Lung (tissue), 11 donors: ENCODE measurements at regions not wholly inside any gene's neighbourhood (a gene's known extent, or its start where the extent isn't known, plus 50 kb on each side); places are given as distances from the start of the nearest gene placed in this dataset.

Source experiments
- ATAC-seq: fragments of 200-7000 bp; cut with Tn5 transposase; one replicate; pipeline ENCODE4 v1.9.1; 2020; ENCODE audit warnings: moderate number of reproducible peaks; ENCODE audit not compliant: insufficient read depth, low FRiP score
- DNase-seq, 3 donors: peaks; one replicate each; pipeline ENCODE4 v3.0.0-alpha.2; 2013 to 2017
- H3K27ac ChIP-seq, 2 donors: one replicate each; pipeline ENCODE4 v1.5.1; 2013; ENCODE audit warnings: mild to moderate bottlenecking in 2 of 2, moderate library complexity in 2 of 2, control low read depth in 1 of 2, inconsistent platforms in 1 of 2, low read depth in 1 of 2, low read length in 1 of 2
- H3K27me3 ChIP-seq, 3 donors: one replicate each; pipeline ENCODE4 v1.5.1; 2013; ENCODE audit warnings: low read length in 2 of 3; ENCODE audit not compliant: control insufficient read depth in 3 of 3, insufficient read depth in 3 of 3
- H3K36me3 ChIP-seq, 4 donors: one replicate each; pipeline ENCODE4 v1.5.1; 2013; ENCODE audit warnings: low read length in 4 of 4, mild to moderate bottlenecking in 1 of 4, moderate library complexity in 1 of 4; ENCODE audit not compliant: control insufficient read depth in 4 of 4, insufficient read depth in 4 of 4
- H3K4me1 ChIP-seq, 5 donors: one replicate each; pipeline ENCODE4 v1.5.1; 2013; ENCODE audit warnings: low read length in 5 of 5, mild to moderate bottlenecking in 2 of 5, moderate library complexity in 1 of 5; ENCODE audit not compliant: control insufficient read depth in 5 of 5, insufficient read depth in 5 of 5
- H3K4me3 ChIP-seq: one replicate; pipeline ENCODE4 v1.5.1; 2013; ENCODE audit warnings: mild to moderate bottlenecking, control low read depth, moderate library complexity
- H3K9ac ChIP-seq, 2 donors: one replicate each; pipeline ENCODE4 v1.5.1; 2013; ENCODE audit warnings: low read length in 2 of 2, control low read depth in 1 of 2; ENCODE audit not compliant: insufficient read depth in 1 of 2
- H3K9me3 ChIP-seq, 4 donors: one replicate each; pipeline ENCODE4 v1.5.1; 2013; ENCODE audit warnings: low read length in 3 of 4, mild to moderate bottlenecking in 1 of 4, moderate library complexity in 1 of 4; ENCODE audit not compliant: control insufficient read depth in 4 of 4, insufficient read depth in 3 of 4
- WGBS, 2 donors: extraction: QIAGEN DNeasy Blood & Tissue Kit; methylation state at CpG; one replicate each; pipeline ENCODE4 v1.1.7; 2013; 5-methylcytosine and 5-hydroxymethylcytosine counted together
- TF ChIP-seq, protein P1 (sequence below): IDR thresholded peaks from 2 replicates; pipeline ENCODE4 v1.5.1; 2012; ENCODE audit warnings: mild to moderate bottlenecking; ENCODE audit errors: control extremely low read depth, extremely low read depth
- donor health status: control.
- donor health status: control.
- donor health status: Bipolar disorder and iron deficiency.
- donor health status: healthy.
- donor health status: DM: yes; HTN: yes; CAD: no.

DNA sequence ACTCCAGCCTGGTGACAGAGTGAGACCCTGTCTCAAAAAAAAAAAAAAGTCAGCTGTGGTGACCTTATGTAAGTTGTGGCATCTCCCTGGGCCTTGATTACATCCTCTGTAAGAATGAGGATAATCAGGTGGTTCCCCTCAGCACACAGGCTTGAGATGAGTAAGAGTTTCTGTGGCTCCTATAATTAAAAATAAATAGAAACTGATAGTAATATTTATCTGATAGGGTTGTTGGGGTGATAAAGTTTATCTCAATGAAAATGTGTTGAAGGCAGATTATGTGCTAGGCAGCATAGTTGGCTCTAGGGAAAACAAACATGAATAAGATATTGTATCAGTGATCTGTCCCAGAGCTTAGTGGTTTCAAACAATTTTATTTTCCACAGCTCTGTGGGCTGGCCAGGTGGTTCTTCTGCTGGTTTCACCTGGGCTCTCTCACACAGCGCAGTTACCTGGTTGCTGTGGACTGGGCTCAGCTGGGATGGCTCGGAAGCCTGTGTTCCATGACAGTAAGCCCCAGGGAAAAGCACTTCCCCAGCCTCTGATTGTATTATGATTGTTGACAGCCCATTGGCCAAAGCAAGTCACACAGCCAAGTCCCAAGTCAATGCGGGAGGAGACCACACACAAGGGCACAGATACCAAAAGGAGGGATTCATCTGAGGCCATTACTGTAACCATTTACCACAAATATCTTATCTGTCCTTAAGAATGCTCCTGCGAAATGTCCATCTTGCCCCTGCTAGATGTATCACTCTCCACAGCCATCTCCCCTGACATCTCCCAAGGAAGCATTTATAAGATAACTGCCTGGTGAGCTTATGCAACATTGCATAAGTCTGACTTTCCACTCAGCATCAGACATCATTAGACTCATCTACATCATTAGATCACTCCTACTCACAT, 151.7 kb downstream of the NUAK1 start:
- no peak overlapping the region for H3K4me3 ChIP-seq
- no peak overlapping the region for H3K9ac ChIP-seq
- WGBS, 2 donors = 70 to 92% methylated on average over 4 of the region's 4 CpGs
- TF ChIP-seq, protein P1, sequence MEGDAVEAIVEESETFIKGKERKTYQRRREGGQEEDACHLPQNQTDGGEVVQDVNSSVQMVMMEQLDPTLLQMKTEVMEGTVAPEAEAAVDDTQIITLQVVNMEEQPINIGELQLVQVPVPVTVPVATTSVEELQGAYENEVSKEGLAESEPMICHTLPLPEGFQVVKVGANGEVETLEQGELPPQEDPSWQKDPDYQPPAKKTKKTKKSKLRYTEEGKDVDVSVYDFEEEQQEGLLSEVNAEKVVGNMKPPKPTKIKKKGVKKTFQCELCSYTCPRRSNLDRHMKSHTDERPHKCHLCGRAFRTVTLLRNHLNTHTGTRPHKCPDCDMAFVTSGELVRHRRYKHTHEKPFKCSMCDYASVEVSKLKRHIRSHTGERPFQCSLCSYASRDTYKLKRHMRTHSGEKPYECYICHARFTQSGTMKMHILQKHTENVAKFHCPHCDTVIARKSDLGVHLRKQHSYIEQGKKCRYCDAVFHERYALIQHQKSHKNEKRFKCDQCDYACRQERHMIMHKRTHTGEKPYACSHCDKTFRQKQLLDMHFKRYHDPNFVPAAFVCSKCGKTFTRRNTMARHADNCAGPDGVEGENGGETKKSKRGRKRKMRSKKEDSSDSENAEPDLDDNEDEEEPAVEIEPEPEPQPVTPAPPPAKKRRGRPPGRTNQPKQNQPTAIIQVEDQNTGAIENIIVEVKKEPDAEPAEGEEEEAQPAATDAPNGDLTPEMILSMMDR = no peak
- no peaks in the 10 kb centered on the region for H3K9me3 ChIP-seq
- no peaks in the 10 kb centered on the region for H3K36me3 ChIP-seq
- H3K27ac ChIP-seq = no peak overlapping the region
- peaks cover 0 to 15% (median 8%) of the 10 kb centered on the region in 5 donors for H3K4me1 ChIP-seq
- DNase-seq = peak; percentile 22 to 67 (median 62)
- ATAC-seq = no peak
- H3K27me3 ChIP-seq = no peaks in the 10 kb centered on the region

DNA sequence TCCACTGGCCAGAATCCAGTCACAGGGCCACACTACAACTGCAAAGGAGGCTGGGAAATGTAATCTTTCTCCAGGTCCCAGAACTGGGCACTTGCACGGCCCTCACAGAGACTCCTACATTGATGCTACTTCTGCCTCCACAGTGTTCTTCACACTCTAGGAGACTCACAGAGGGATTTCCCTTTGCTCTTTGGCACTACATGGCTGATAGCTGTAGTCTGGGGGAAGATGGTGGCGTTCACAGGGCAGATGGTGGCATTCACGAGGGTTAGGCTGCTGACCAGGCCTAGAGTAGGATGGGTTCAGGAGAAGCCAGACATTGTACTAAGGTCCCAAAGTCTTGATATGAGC, 151.1 kb downstream of the NUAK1 start:
- Histone ChIP-seq H3K4me3 (no peak overlapping the region), H3K9ac (no peak overlapping the region), H3K27ac (no peak overlapping the region), H3K27me3 (no peaks in the 10 kb centered on the region), H3K4me1 (peaks cover 0 to 14% (median 2%) of the 10 kb centered on the region in 5 donors), H3K36me3 (no peaks in the 10 kb centered on the region), H3K9me3 (no peaks in the 10 kb centered on the region)
- 91 to 93% methylated on average over 3 of the region's 3 CpGs for WGBS, 2 donors
- TF ChIP-seq, protein P1 = no peak
- peak in 1 of 3 donors; percentile 25 for DNase-seq
- ATAC-seq = no peak

DNA sequence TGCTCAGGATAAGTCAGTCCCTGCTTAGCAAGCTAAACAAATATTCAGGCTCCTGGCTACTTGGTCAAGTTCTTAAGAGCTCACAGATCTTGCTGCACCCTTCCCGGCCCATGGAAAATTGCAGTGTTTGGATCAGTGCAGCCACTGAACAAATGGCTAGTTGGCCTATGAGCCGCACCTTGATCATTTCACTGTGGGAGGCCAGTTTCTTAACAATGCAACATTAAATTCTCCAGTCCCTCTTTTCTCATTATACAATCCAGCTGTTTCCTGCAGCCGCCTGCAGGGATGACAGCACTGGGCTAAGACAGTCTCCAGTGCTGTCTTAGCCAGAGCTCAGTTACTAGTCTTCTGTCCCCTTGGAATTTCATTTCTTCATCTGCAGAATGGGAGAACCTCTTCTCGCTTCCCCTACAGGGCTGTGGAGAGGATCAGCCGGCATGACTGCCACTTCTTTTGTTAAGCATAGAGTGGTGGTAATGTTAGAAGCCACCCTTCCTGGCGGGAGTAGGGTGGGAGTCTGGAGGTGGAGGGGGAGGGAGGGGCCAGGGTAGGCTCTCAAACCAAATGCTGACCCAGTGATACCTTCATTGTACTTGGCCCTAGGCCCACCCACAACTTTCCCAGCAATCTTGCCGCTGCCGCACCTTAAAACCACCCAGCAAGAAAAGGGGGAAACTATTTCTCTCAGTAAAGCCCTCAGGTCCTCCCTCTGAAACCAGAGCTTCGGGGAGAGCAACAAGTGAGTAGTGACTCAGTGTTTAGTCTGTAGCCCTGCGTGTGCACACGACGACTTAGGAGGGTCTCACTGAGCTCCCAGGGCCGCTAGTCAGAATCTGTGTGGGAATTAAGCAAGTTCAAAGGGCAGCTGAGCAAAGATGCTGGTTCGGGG, 145.7 kb downstream of the NUAK1 start:
- Histone ChIP-seq H3K9ac (no peak overlapping the region), H3K4me3 (no peak overlapping the region), H3K4me1 (peaks cover 0 to 8% (median 0%) of the 10 kb centered on the region in 5 donors), H3K27ac (no peak overlapping the region), H3K27me3 (no peaks in the 10 kb centered on the region), H3K36me3 (no peaks in the 10 kb centered on the region), H3K9me3 (no peaks in the 10 kb centered on the region)
- ATAC-seq (no peak), DNase-seq (peak; percentile 34 to 55 (median 53))
- TF ChIP-seq, protein P1 = no peak
- 68 to 71% methylated on average over 14 of the region's 14 CpGs for WGBS, 2 donors
